Endodermal cell (in vitro differentiated cells): ENCODE measurements at regions not wholly inside any gene's neighbourhood (a gene's known extent, or its start where the extent isn't known, plus 50 kb on each side); places are given as distances from the start of the nearest gene placed in this dataset.

Source experiments
- DNase-seq: peaks from one replicate; pipeline ENCODE4 v3.0.0-alpha.2; 2017
- H3K27ac ChIP-seq: 2 replicates; pipeline ENCODE4 v1.5.1; 2013; ENCODE audit warnings: mild to moderate bottlenecking, low read depth, low read length, moderate library complexity
- H3K27me3 ChIP-seq: 2 replicates; pipeline ENCODE4 v1.6.1; 2013; ENCODE audit warnings: mild to moderate bottlenecking, low read length, moderate library complexity; ENCODE audit not compliant: insufficient read depth, control insufficient read depth, poor library complexity, severe bottlenecking
- H3K36me3 ChIP-seq: 2 replicates; pipeline ENCODE4 v1.7.0; 2013; ENCODE audit warnings: mild to moderate bottlenecking, low read length, moderate library complexity; ENCODE audit not compliant: control insufficient read depth, insufficient read depth
- H3K4me1 ChIP-seq: one replicate; pipeline ENCODE4 v1.7.0; 2013; ENCODE audit warnings: low read length; ENCODE audit not compliant: control insufficient read depth, insufficient read depth
- H3K4me3 ChIP-seq: 2 replicates; pipeline ENCODE4 v1.5.1; 2013; ENCODE audit warnings: mild to moderate bottlenecking, low read length, moderate library complexity
- H3K9ac ChIP-seq: 2 replicates; pipeline ENCODE4 v1.6.1; 2013; ENCODE audit warnings: mild to moderate bottlenecking, low read length, moderate library complexity; ENCODE audit not compliant: poor library complexity, severe bottlenecking; ENCODE audit errors: extremely low read depth
- H3K9me3 ChIP-seq: 2 replicates; pipeline ENCODE4 v1.6.1; 2013; ENCODE audit warnings: mild to moderate bottlenecking, low read length, moderate library complexity; ENCODE audit not compliant: control insufficient read depth
- H3K27ac Mint-ChIP-seq: 2 replicates; pipeline ENCODE4 v1.8.0; 2020; ENCODE audit warnings: mixed read lengths
- H3K27me3 Mint-ChIP-seq: 2 replicates; pipeline ENCODE4 v1.8.0; 2021; ENCODE audit warnings: mild to moderate bottlenecking, mixed read lengths; ENCODE audit not compliant: insufficient read depth
- H3K36me3 Mint-ChIP-seq: 2 replicates; pipeline ENCODE4 v1.8.0; 2020; ENCODE audit warnings: low read depth, mixed read lengths
- H3K4me1 Mint-ChIP-seq: 2 replicates; pipeline ENCODE4 v1.8.0; 2020; ENCODE audit warnings: mixed read lengths
- H3K4me3 Mint-ChIP-seq: 2 replicates; pipeline ENCODE4 v1.8.0; 2020; ENCODE audit warnings: mild to moderate bottlenecking, moderate library complexity, mixed read lengths
- H3K9me3 Mint-ChIP-seq: 2 replicates; pipeline ENCODE4 v1.8.0; 2020; ENCODE audit warnings: mild to moderate bottlenecking, mixed read lengths
- WGBS, 2 experiments: methylation state at CpG; one replicate each; pipeline versions ENCODE4 v1.1.5 to v1.1.7; 2013; ENCODE audit warnings: missing lambda C conversion rate in 2 of 2, mixed read lengths in 1 of 2; ENCODE audit not compliant: insufficient coverage in 1 of 2, insufficient read length in 1 of 2; 5-methylcytosine and 5-hydroxymethylcytosine counted together
- TF ChIP-seq, protein P1 (sequence below): fragments of 200-600 bp; sonication (generic); conservative IDR thresholded peaks from 2 replicates; pipeline ENCODE4 v1.5.0; 2021; ENCODE audit warnings: antibody characterized with exemption, mild to moderate bottlenecking

DNA sequence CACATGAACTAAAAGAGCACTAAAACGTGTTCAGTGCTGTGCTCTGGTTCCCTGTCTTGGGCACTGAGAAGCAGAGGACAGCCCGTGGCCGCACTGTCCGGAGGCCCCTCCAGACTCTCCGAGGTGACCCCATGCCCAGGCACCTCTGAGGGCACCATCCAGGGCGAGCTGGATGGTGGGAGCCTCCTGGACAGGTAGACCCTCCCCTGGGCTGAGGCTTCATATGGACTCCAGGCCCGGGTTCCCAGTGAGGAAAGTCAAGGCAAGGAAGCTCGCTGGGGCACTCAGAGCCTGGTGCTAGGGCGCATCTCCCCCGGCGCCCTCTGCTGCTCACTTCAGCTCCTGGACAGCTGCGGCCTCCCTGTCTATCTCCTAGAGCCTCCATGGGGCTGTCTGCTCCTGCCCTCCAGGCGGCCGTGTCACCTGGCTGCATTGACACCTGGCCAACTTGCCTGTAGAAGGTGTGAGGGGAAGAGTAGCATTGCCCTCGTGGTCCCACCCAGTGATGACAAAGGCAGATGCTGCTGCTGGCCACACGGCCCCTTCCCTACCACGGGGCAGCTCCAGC lies 178.2 kb upstream of the IRX1 start:
- Mint-ChIP-seq H3K9me3 (no peaks in the 10 kb centered on the region), H3K36me3 (no peaks in the 10 kb centered on the region), H3K4me3 (no peak overlapping the region), H3K27ac (no peak overlapping the region), H3K4me1 (no peaks in the 10 kb centered on the region), H3K27me3 (peaks cover 32% of the 10 kb centered on the region)
- Histone ChIP-seq H3K27me3 (no peaks in the 10 kb centered on the region), H3K9me3 (no peaks in the 10 kb centered on the region), H3K27ac (no peak overlapping the region), H3K36me3 (no peaks in the 10 kb centered on the region), H3K4me3 (no peak overlapping the region), H3K9ac (no peak overlapping the region), H3K4me1 (no peaks in the 10 kb centered on the region)
- TF ChIP-seq, protein P1, sequence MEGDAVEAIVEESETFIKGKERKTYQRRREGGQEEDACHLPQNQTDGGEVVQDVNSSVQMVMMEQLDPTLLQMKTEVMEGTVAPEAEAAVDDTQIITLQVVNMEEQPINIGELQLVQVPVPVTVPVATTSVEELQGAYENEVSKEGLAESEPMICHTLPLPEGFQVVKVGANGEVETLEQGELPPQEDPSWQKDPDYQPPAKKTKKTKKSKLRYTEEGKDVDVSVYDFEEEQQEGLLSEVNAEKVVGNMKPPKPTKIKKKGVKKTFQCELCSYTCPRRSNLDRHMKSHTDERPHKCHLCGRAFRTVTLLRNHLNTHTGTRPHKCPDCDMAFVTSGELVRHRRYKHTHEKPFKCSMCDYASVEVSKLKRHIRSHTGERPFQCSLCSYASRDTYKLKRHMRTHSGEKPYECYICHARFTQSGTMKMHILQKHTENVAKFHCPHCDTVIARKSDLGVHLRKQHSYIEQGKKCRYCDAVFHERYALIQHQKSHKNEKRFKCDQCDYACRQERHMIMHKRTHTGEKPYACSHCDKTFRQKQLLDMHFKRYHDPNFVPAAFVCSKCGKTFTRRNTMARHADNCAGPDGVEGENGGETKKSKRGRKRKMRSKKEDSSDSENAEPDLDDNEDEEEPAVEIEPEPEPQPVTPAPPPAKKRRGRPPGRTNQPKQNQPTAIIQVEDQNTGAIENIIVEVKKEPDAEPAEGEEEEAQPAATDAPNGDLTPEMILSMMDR: peak; percentile 79
- peak; percentile 87 for DNase-seq
- 76 to 84% methylated on average over 5 to 17 of the region's 17 CpGs for WGBS, 2 experiments

DNA sequence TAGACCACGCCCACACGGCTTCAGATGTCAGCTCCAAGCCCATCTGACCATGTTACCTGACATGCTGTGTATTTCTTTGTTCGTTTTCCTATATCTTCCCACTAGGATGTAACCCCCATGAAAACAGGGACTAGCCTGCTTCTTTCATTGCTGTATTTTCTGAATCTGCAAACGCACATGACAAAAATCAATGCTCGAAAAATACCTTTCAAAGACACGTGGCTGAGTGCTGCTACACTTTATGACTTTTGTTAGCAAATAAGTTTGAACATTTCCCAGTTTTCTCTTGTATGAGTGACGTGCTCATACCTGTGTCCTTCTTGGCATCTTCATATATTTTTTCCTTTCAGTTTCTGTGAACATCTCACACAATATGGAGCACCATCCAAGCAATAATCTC lies 181.3 kb upstream of the IRX1 start:
- TF ChIP-seq, protein P1: no peak
- Mint-ChIP-seq H3K36me3 (no peaks in the 10 kb centered on the region), H3K27ac (no peak overlapping the region), H3K4me1 (no peaks in the 10 kb centered on the region), H3K27me3 (peaks cover 24% of the 10 kb centered on the region), H3K9me3 (peaks cover 17% of the 10 kb centered on the region), H3K4me3 (no peak overlapping the region)
- Histone ChIP-seq H3K4me3 (no peak overlapping the region), H3K4me1 (no peaks in the 10 kb centered on the region), H3K9ac (no peak overlapping the region), H3K27ac (no peak overlapping the region), H3K9me3 (peaks cover 15% of the 10 kb centered on the region), H3K27me3 (no peaks in the 10 kb centered on the region), H3K36me3 (no peaks in the 10 kb centered on the region)
- DNase-seq: no peak
- 74 to 76% methylated on average over 6 to 7 of the region's 7 CpGs for WGBS, 2 experiments

DNA sequence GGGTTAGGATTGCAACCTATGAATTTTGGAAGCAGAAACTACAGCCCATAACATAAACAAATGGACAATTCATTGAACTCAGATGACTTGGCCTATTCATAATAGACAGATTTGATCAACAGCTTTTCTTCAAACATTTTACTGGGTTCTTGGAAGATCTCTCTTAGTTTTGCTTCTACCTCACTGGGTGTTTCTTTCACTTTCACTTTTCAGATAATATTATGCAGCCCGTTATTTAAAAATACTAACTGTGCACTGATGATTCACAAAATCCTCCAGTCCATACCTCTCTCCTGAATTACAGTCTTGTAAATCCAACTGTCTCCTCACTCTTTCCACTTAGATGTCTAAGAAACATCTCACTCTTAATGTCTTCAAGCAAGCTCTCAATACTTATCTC lies 183.5 kb upstream of the IRX1 start:
- H3K27ac ChIP-seq: no peak overlapping the region
- H3K4me1 Mint-ChIP-seq: no peaks in the 10 kb centered on the region
- no peak overlapping the region for H3K4me3 ChIP-seq
- H3K36me3 Mint-ChIP-seq: no peaks in the 10 kb centered on the region
- TF ChIP-seq, protein P1: no peak
- peaks cover 20% of the 10 kb centered on the region for H3K9me3 Mint-ChIP-seq
- H3K4me3 Mint-ChIP-seq: no peak overlapping the region
- no peaks in the 10 kb centered on the region for H3K4me1 ChIP-seq
- no peaks in the 10 kb centered on the region for H3K27me3 ChIP-seq
- H3K9ac ChIP-seq: no peak overlapping the region
- DNase-seq: no peak
- 88 to 93% methylated on average over 1 of the region's 1 CpG for WGBS, 2 experiments
- H3K27me3 Mint-ChIP-seq: peaks cover 14% of the 10 kb centered on the region
- peaks cover 15% of the 10 kb centered on the region for H3K9me3 ChIP-seq
- no peaks in the 10 kb centered on the region for H3K36me3 ChIP-seq
- H3K27ac Mint-ChIP-seq: no peak overlapping the region
